BLaER1 treated with 17β-estradiol and CSF1 and Interleukin-3, amounts not matched to agents 10 nM and 100 nM (cell line): ENCODE measurements at regions not wholly inside any gene's neighbourhood (a gene's known extent, or its start where the extent isn't known, plus 50 kb on each side); places are given as distances from the start of the nearest gene placed in this dataset.
A peak's percentile ranks its signal among the peaks of the same experiment; 100 is the strongest.
"Not testable (repeated sequence)": the region's sequence is repeated elsewhere in the genome, so short reads cannot be mapped to it uniquely, and the experiment has no call there.

ENCODE experiments used
- H3K27ac ChIP-seq, 11 experiments: shearing (Covaris generic); formaldehyde crosslinking; 2 replicates each; pipeline ENCODE4 v1.8.1; 2022
- H3K27me3 ChIP-seq, 11 experiments: shearing (Covaris generic); formaldehyde crosslinking; 2 replicates each; pipeline ENCODE4 v1.8.1; 2022
- H3K36me3 ChIP-seq, 11 experiments: shearing (Covaris generic); formaldehyde crosslinking; 2 replicates each; pipeline ENCODE4 v1.8.1; 2022
- H3K4me1 ChIP-seq, 10 experiments: shearing (Covaris generic); formaldehyde crosslinking; 2 replicates each; pipeline ENCODE4 v1.8.1; 2022
- H3K4me2 ChIP-seq, 11 experiments: shearing (Covaris generic); formaldehyde crosslinking; 2 replicates each; pipeline ENCODE4 v1.8.1; 2022
- H3K4me3 ChIP-seq, 10 experiments: shearing (Covaris generic); formaldehyde crosslinking; 2 replicates each; pipeline ENCODE4 v1.8.1; 2022
- H3K9ac ChIP-seq, 11 experiments: shearing (Covaris generic); formaldehyde crosslinking; 2 replicates each; pipeline ENCODE4 v1.8.1; 2022
- H3K9me3 ChIP-seq, 11 experiments: shearing (Covaris generic); formaldehyde crosslinking; replicated peaks in 1 of 11; 2 replicates each; pipeline ENCODE4 v1.8.1; 2022
- H4K20me1 ChIP-seq, 11 experiments: shearing (Covaris generic); formaldehyde crosslinking; 2 replicates each; pipeline ENCODE4 v1.8.1; 2022
- Cebpa-rat ChIP-seq, 11 experiments: shearing (Covaris generic); IDR thresholded peaks; 2 replicates each; pipeline ENCODE4 v1.8.1; 2022

DNA sequence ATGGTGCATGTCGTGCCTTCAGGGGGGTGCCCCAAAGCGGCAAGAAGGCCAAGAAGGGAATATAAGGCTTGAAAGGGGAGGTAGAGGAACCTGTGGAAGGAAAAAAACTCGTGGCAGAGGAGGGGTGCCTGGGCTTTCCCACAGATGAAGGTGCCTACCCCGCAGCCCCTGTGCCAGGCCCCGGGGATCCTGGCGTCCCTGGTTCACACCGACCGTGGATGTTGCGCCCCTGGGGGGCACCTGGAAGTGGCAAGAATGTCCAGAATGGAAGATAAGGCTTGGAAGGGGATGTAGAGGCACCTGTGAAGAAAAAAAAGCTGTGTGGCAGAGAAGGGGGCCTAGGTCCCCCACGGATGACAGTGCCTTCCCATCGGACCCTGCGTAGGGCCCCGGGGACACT lies 282.2 kb downstream of the ALG10 start:
- Histone ChIP-seq H3K9me3 (peaks cover 99 to 100% (median 100%) of the 10 kb centered on the region in 11 experiments), H3K36me3 (no peaks in the 10 kb centered on the region), H3K9ac (no peak overlapping the region), H4K20me1 (no peaks in the 10 kb centered on the region), H3K27me3 (no peaks in the 10 kb centered on the region; a peak in 1 of 22 replicates), H3K4me3 (0 out of 20 replicates have a peak overlapping the region, but pooled peaks of 1 of the 10 experiments have one; percentile 3), H3K4me1 (no peaks in the 10 kb centered on the region), H3K4me2 (no peak overlapping the region), H3K27ac (no peak overlapping the region)
- no peak for TF ChIP-seq Cebpa-rat (IDR thresholded peaks at IDR 0.05)

DNA sequence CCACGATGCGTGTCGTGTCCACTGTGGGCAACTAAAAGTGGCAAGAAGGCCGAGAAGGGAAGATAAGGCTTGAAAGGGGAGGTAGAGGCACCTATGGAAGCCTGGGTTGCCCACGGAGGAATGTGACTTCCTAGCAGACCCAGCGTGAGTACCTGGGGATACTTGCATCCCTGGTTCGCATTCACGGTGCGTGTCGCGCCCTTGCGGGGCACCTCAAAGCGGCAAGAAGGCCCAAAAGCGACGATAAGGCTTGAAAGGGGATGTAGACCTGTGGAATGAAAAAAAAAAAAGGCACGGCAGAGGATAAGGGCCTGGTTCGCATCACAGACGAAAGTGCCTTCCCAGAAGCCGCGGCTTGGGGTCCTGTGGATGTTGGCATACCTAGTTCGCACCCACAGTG lies 282.9 kb downstream of the ALG10 start:
- H3K9ac ChIP-seq, result no peak overlapping the region
- no peak overlapping the region for H3K4me2 ChIP-seq
- no peaks in the 10 kb centered on the region for H4K20me1 ChIP-seq
- H3K4me3 ChIP-seq, result no peak overlapping the region
- no peak overlapping the region for H3K27ac ChIP-seq
- no peaks in the 10 kb centered on the region; a peak in 1 of 22 replicates for H3K27me3 ChIP-seq
- H3K4me1 ChIP-seq, result no peaks in the 10 kb centered on the region
- no peak for TF ChIP-seq Cebpa-rat (IDR thresholded peaks at IDR 0.05)
- no peaks in the 10 kb centered on the region for H3K36me3 ChIP-seq
- H3K9me3 ChIP-seq, result peaks cover 97 to 100% (median 99%) of the 10 kb centered on the region in 11 experiments

DNA sequence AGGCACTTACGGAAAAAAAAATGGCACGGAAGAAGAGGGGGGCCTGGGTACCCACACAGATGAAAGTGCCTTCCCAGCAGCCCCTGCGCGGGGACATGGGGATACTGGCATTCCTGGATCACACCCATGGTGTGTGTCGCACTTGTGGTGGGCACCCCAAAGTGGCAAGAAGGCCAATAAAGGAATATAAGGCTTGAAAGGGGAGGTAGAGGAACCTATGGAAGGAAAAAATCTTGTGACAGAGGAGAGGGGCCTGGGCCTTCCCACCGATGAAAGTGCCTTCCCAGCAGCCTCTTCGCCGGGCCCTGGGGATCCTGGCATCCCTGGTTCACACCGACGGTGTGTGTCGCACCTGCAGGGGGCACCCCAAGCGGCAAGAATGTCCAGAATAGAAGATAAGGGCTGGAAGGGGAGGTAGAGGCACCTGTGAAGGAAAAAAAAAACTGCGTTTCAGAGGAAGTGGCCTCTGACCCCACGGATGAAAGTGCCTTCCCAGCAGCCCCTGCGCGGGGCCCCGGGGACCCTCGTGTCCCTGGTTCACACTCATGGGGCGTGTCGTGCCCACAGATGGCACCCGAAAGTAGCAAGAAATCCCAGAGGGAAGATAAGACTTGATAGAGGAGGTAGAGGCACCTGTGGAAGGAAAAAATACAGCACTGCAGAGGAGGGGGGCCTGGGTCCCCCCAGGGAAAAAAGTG lies 284.0 kb downstream of the ALG10 start:
- Histone ChIP-seq H3K4me3 (no peak overlapping the region), H3K4me1 (no peaks in the 10 kb centered on the region), H3K9me3 (peaks cover 88 to 100% (median 94%) of the 10 kb centered on the region in 11 experiments), H3K4me2 (no peak overlapping the region), H3K27me3 (no peaks in the 10 kb centered on the region), H3K27ac (no peak overlapping the region), H3K9ac (no peak overlapping the region), H4K20me1 (no peaks in the 10 kb centered on the region), H3K36me3 (no peaks in the 10 kb centered on the region)
- TF ChIP-seq Cebpa-rat (IDR thresholded peaks at IDR 0.05), result no peak

DNA sequence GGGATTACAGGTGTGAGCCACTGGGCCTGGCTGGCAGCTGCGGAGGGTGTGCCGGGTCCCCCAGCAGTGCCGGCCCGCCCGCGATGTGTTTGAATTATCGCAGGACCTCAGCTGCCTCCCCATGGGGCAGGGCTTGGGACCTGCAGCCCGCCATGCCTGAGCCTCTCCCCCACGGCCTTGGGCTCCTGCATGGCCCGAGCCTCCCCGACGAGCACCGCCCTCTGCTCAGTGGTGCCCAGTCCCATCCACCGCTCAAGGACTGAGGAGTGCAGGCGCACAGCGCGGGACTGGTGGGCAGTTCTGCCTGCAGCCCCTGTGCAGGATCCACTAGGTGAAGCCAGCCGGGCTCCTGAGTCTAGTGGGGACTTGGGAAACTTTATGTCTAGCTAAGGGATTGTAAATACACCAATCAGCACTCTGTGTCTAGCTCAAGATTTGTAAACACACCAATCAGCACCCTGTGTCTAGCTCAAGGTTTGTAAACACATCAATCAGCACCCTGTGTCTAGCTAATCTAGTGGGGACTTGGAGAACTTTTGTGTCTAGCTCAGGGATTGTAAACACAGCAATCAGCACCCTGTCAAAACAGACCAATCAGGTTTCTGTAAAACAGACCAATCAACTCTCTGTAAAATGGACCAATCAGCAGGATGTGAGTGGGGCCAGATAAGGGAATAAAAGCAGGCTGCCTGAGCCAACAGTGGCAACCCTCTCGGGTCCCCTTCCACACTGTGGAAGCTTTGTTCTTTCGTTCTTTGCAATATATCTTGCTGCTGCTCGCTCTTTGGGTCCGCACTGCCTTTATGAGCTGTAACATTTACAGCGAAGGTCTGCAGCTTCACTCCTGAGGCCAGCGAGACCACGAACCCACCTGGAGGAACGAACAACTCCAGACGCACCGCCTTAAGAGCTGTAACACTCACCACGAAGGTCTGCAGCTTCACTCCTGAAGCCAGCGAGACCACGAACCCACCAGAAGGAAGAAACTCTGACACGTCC lies 287.8 kb downstream of the ALG10 start:
- H3K36me3 ChIP-seq, H3K4me2 ChIP-seq, H3K4me1 ChIP-seq, H3K27me3 ChIP-seq, H3K27ac ChIP-seq, H4K20me1 ChIP-seq, H3K9ac ChIP-seq, H3K4me3 ChIP-seq: not testable (repeated sequence)
- H3K9me3 ChIP-seq, result peaks cover 84 to 100% (median 94%) of the 10 kb centered on the region in 11 experiments

DNA sequence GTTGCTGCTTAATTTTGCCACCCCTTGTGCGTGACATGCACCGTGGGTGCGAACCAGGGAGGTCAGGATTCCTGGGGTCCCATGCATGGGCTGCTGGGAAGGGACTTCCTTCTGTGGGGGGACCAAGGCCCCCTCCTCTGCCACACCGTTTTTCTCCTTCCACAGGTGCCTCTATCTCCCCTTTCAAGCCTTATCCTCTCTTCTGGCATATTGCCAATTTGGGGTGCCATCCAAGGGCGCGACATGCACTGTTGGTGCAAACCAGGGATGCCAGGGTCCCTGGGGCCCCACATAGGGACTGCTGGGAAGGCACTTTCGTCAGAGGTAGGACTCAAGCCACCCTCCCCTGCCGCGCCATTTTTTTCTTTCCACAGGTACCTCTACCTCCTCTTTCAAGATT lies 289.0 kb downstream of the ALG10 start:
- Histone ChIP-seq H3K4me2 (no peak overlapping the region), H3K36me3 (no peaks in the 10 kb centered on the region), H3K27me3 (no peaks in the 10 kb centered on the region), H4K20me1 (no peaks in the 10 kb centered on the region), H3K9ac (no peak overlapping the region), H3K4me1 (no peaks in the 10 kb centered on the region), H3K4me3 (no peak overlapping the region), H3K9me3 (peaks cover 84 to 100% (median 94%) of the 10 kb centered on the region in 11 experiments), H3K27ac (no peak overlapping the region)
- no peak for TF ChIP-seq Cebpa-rat (IDR thresholded peaks at IDR 0.05)

DNA sequence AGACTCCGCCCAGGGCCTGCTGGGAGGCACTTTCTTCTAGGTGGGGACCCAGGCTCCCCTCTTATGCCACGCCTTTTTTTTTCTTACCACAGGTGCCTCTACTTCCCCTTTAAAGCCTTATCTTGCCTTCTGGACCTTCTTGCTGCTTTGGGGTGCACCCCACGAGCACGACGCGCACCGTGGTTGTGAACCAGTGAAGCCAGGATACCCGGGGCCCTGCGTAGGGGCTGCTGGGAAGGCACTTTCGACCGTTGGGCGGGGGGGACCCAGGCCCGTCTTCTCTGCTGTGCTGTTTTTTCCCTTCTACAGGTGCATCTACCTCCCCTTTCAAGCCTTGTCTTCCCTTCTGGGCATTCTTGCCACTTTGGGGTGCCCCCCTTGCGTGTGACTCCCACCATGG lies 305.4 kb downstream of the ALG10 start:
- no peak for TF ChIP-seq Cebpa-rat (IDR thresholded peaks at IDR 0.05)
- no peaks in the 10 kb centered on the region for H3K27me3 ChIP-seq
- no peaks in the 10 kb centered on the region for H4K20me1 ChIP-seq
- no peaks in the 10 kb centered on the region for H3K4me1 ChIP-seq
- no peak overlapping the region for H3K4me2 ChIP-seq
- peaks cover 100% of the 10 kb centered on the region in 11 experiments for H3K9me3 ChIP-seq
- H3K4me3 ChIP-seq, result no peak overlapping the region
- no peak overlapping the region for H3K27ac ChIP-seq
- H3K36me3 ChIP-seq, result no peaks in the 10 kb centered on the region
- H3K9ac ChIP-seq, result no peak overlapping the region

DNA sequence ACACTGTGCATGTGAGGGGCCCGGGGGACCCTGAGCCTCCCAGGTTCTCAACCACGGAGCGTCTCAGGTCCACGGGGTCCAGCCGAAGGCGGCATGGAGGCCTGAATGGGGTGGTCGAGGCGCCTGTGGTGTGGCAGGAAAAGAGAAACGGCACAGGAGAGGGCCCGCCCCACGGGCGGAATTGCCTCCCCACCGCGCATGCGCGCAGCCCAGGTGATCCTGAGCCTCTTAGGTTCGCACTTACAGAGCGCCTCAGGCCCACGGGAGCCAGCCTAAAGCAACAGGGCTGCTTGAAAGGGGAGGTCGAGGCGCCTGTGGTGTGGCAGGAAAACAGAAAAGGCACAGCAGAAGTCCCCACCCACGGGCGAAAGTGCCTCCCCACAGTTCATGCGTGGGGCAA lies 311.0 kb downstream of the ALG10 start:
- Histone ChIP-seq H3K4me3 (no peak overlapping the region), H3K9me3 (peaks cover 100% of the 10 kb centered on the region in 11 experiments), H3K36me3 (no peaks in the 10 kb centered on the region), H3K27me3 (no peaks in the 10 kb centered on the region), H4K20me1 (no peaks in the 10 kb centered on the region), H3K9ac (no peak overlapping the region), H3K27ac (no peak overlapping the region), H3K4me2 (no peak overlapping the region), H3K4me1 (no peaks in the 10 kb centered on the region)
- TF ChIP-seq Cebpa-rat (IDR thresholded peaks at IDR 0.05), result no peak

DNA sequence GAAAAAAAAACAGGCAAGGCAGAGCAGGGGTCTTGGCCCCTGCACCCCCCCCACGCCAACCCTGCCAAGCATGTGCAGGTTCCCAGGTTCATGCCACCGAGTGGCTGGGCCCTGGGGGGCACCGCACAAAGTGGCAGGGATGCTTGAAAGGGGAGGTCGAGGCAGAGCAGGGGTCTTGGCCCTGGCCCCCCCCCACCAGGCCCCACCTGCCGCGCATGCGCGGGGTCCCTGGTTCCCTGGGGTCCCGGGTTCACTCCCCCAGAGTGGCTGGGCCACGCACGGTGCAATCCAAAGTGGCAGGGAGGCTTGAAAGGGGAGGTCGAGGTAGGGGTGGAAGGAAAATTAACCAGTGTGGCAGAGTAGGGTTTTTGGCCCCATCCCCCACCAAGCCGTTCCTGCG lies 312.2 kb downstream of the ALG10 start:
- Histone ChIP-seq H3K9me3 (peaks cover 100% of the 10 kb centered on the region in 11 experiments), H3K27ac (no peak overlapping the region), H3K4me2 (no peak overlapping the region), H3K9ac (no peak overlapping the region), H4K20me1 (no peaks in the 10 kb centered on the region), H3K36me3 (no peaks in the 10 kb centered on the region), H3K4me3 (no peak overlapping the region), H3K27me3 (no peaks in the 10 kb centered on the region), H3K4me1 (no peaks in the 10 kb centered on the region)
- no peak for TF ChIP-seq Cebpa-rat (IDR thresholded peaks at IDR 0.05)

DNA sequence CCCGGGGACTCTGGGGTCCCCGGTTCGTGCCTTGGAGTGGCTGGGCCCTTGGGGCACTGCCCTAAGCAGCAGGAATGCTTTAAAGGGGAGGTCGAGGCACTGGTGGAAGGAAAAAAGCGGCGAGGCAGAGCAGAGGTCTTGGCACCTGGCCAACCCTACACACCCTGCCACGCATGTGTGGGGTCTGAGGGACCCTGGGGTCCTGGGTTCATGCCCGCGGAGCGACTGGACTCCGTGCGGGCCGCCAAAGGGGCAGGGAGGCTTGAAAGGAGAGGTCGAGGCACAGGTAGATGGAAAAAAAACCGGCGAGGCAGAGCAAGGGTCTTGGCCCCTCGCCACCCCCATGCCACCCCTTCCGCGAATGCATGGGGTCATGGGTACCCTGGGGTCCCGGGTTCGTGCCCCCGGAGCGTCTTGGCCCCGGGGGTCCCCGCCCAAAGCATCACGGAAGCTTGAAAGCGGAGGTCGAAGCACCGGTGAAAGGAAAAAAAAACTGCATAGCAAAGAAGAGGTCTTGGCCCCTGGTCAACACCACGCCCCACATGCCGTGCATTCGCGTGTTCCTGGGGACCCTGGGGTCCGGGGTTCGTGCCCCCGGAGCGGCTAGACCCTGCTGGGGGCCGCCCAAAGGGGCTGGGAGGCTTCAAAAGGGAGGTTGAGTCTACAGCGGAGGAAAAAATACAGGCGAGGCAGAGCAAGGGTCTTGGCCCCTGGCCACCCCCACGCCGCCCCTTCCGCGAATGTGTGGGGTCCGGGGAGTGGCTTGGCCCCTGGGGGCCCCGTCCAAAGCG lies 312.9 kb downstream of the ALG10 start:
- no peak for TF ChIP-seq Cebpa-rat (IDR thresholded peaks at IDR 0.05)
- Histone ChIP-seq H3K36me3 (no peaks in the 10 kb centered on the region), H3K27me3 (no peaks in the 10 kb centered on the region), H3K4me2 (no peak overlapping the region), H3K9me3 (peaks cover 100% of the 10 kb centered on the region in 11 experiments), H3K9ac (no peak overlapping the region), H3K27ac (no peak overlapping the region), H4K20me1 (no peaks in the 10 kb centered on the region), H3K4me1 (no peaks in the 10 kb centered on the region), H3K4me3 (no peak overlapping the region)
